Pulmonary artery endothelial cell (primary cell): ENCODE measurements at regions not wholly inside any gene's neighbourhood (a gene's known extent, or its start where the extent isn't known, plus 50 kb on each side); places are given as distances from the start of the nearest gene placed in this dataset.

Source experiments
- DNase-seq: peaks from one replicate; pipeline ENCODE4 v3.0.0-alpha.2; 2011; ENCODE audit warnings: low read depth, low spot score

- DNase-seq: no peak
Measured at GRCh38 chr17:45679426-45679825, 104.7 kb upstream of the CRHR1 start.

GRCh38 chr17:45680360-45680759 is 103.8 kb upstream of the CRHR1 start:
- no peak for DNase-seq

GRCh38 chr17:45681706-45682105 is 102.4 kb upstream of the CRHR1 start:
- DNase-seq: no peak

GRCh38 chr17:45686250-45686649 is 97.9 kb upstream of the CRHR1 start:
- DNase-seq: no peak

GRCh38 chr17:45687594-45687993 is 96.5 kb upstream of the CRHR1 start:
- DNase-seq: no peak

GRCh38 chr17:45688353-45688752 is 95.8 kb upstream of the CRHR1 start:
- no peak for DNase-seq

- DNase-seq: no peak
Measured at GRCh38 chr17:45688820-45689219, 95.3 kb upstream of the CRHR1 start.

- DNase-seq: no peak
Measured at GRCh38 chr17:45689451-45689850, 94.7 kb upstream of the CRHR1 start.

GRCh38 chr17:45690625-45691275 is 93.4 kb upstream of the CRHR1 start:
- no peak for DNase-seq

- no peak for DNase-seq
Measured at GRCh38 chr17:45692661-45693060, 91.5 kb upstream of the CRHR1 start.

GRCh38 chr17:45693792-45694191 is 90.3 kb upstream of the CRHR1 start:
- no peak for DNase-seq

GRCh38 chr17:45696442-45696841 is 87.7 kb upstream of the CRHR1 start:
- DNase-seq: no peak

GRCh38 chr17:45697076-45697475 is 87.0 kb upstream of the CRHR1 start:
- DNase-seq: no peak

- no peak for DNase-seq
Measured at GRCh38 chr17:45700171-45701090, 83.7 kb upstream of the CRHR1 start.

GRCh38 chr17:45702666-45703266 is 81.4 kb upstream of the CRHR1 start:
- no peak for DNase-seq

GRCh38 chr17:45703348-45703747 is 80.8 kb upstream of the CRHR1 start:
- DNase-seq: no peak

GRCh38 chr17:45703806-45704205 is 80.3 kb upstream of the CRHR1 start:
- no peak for DNase-seq

GRCh38 chr17:45704251-45704650 is 79.9 kb upstream of the CRHR1 start:
- no peak for DNase-seq

- no peak for DNase-seq
Measured at GRCh38 chr17:45705123-45706009, 78.8 kb upstream of the CRHR1 start.

GRCh38 chr17:45706033-45706432 is 78.1 kb upstream of the CRHR1 start:
- no peak for DNase-seq

- DNase-seq: no peak
Measured at GRCh38 chr17:45708707-45709290, 75.3 kb upstream of the CRHR1 start.
